ENCODE measurements at regions not wholly inside any gene's neighbourhood (a gene's known extent, or its start where the extent isn't known, plus 50 kb on each side); places are given as distances from the start of the nearest gene placed in this dataset.

- no peak for DNase-seq (ENCODE audit: low read depth in 3 of 3)
These were observed 133.8 kb upstream of the ACVR2A start for GRCh38 chr2:147711031-147711430.

DNA sequence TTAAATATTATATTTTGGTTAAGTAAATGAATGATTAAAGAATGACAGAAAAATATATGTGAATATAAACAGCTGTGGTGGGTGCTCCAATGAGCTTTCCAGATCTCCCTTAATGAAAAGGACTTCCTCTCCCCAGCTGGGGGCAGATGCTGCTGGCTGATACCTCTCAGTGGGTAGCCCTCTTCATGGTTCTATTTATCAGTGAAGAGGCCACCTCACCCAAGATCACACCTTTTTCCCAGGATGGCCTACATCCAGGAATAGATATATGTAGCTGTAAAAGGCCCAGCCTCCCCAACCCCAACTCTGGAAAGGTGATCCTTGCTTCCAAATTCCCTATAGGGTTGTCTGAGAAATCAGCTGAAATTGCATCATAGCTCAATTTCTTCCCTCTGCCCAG lies 135.2 kb upstream of the ACVR2A start:
- no peak for DNase-seq (ENCODE audit: low read depth in 3 of 3)

DNA sequence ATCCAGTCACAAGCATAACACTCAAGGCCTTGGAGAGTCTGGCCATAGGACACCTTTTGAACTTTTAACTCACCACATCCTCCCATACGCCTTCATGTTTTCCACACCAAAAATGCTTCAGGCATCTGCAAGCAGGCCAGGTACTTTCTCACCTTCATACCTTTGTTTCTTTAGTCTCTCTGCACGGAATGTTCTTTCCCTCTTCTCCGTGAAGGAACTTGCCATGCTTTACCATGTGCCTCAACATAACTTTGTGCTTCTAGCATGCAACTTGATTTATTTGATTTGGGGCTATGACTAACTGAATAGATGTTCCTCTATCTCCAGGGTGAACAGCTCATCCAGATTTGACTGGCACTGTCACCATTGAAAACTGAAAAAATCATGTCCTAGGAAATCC lies 141.7 kb upstream of the ACVR2A start:
- DNase-seq (ENCODE audit: low read depth in 3 of 3): no peak

DNA sequence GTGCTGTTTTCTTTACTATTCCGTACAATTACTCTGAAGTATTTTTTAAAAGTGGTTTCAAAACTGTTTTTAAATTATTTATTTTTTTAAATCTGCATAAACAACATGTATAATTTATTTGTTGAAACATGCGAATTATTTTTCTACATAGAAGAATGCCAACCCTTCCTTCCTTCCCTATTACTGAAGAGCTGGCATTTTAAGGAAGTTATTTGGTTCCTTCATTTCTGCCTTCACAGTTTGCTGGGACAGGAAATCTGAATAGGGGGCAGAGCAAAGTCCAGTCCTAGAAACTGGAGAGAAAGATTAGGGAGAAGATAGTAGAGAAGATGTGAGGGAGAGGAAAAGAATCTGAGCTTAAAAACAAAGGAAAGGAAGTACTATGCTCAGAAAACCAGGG lies 146.7 kb upstream of the ACVR2A start:
- DNase-seq (ENCODE audit: low read depth in 3 of 3): no peak

DNA sequence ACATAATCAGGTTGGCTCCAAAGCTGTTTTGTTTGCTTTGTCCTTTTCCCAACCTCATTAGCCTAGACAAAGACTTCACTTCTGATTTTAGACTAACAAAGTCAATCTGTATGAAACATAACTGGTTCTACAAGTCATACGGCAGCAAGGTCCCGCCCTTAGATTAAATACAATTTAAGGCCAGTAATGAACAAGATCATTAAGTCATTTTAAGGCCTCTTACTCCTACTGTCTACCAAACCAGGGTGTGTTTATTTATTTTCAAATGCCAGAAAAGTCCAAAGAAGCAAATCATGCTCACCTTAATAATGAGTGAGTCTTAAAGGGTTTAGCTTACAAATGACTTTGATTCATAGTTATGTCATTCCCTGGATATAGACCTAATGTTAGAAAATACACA lies 148.4 kb upstream of the ACVR2A start:
- no peak for DNase-seq (ENCODE audit: low read depth in 3 of 3)

DNA sequence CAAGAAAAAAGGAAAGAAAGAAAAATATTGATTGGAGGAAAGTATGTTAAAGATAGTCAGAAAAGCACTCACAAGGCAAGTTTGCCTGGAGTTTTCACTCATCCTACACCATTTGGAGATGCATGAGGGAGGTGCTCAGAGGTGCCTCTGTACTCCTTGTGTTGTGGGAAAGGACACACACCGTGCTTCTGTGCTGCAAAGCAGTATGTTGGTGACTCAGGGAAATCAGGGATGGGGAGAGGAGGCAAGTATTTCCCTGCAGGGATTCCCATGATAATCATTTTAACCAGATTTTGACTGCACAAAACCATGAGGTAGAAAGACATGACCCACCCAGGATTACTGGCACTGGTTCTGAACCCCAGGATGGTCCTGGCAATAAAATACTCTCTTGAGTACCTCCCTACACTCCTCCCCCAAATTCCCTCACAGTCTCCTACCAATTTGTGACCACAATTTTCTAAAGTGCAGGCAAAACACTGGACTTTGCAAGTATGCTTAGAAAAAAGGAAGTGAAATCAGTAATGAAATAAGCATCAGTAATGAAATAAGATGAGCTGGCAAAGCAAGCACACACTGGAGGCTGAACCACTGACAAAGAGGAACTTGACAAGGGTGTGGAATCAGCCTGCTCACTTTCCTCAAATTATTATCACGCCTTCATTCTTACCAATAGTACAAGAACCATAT lies 155.5 kb upstream of the ACVR2A start:
- no peak for DNase-seq (ENCODE audit: low read depth in 3 of 3)

DNA sequence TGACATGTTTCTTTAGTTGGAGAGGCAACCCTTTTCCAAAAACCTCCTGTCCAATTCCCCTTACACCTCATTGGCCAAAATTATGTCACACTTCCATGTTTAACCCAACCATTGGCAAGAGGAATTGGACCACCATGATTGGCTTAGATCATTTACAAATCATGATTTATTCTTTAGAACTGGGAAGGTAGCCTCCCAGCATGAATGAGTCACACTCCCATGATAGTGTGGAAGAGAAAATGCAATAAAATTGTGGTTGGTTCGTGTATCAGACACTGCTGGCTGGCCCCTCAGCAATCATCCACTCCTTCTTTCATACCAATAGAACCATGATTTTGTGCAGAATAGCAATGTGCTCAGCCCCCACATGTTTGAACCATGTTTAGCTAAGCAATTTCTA lies 156.6 kb upstream of the ACVR2A start:
- no peak for DNase-seq (ENCODE audit: low read depth in 3 of 3)

- no peak for DNase-seq (ENCODE audit: low read depth in 3 of 3)
These were observed 158.5 kb upstream of the ACVR2A start for GRCh38 chr2:147686365-147686764.

GRCh38 chr2:147684903-147685302 lies 159.9 kb upstream of the ACVR2A start:
- DNase-seq (ENCODE audit: low read depth in 3 of 3): no peak

GRCh38 chr2:147683380-147683779 lies 161.4 kb upstream of the ACVR2A start:
- DNase-seq (ENCODE audit: low read depth in 3 of 3): no peak

DNA sequence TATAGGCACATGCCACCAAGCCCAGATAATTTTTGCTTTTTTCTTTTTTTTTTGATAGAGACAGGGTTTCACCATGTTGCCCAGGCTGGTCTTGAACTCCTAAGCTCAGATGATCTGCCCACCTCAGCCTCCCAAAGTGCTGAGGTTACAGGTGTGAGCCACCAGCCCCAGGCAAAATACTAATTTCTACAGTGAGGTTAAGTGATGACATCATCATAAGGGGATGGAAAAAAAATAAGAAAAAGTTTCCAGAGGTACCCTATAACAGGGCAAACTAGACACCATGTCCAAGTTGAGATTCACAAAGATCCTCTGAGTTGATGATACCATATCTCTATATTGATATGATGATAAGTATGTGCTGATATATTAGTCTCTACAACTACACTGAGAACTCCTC lies 163.7 kb upstream of the ACVR2A start:
- DNase-seq (ENCODE audit: low read depth in 3 of 3): no peak

DNA sequence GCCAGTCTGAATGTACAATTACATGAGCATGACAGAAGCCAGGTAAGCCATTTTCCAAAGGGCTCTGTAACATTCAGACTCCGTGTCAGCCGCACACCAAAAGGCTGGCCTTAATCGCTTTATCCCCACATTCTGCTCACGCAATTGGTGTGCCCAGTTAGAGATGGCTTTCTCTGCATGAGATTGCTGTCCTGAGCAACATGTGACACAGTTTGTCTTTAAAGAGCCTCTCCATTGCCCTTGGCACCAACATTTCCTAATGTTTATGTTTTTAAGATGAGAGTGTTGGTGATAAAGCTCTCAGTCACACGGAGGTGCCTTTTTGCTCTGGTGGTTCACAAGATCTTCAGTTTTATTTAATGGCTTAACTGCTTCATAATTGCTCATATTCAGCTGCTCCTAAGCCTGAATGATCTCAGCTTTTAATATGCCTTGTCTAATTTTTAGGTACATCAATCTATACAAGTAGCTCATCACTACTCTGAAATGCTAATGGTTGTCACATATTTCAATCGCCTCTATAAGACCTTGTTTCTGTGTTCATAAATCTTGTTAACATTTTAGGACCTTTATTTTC lies 164.8 kb upstream of the ACVR2A start:
- no peak for DNase-seq (ENCODE audit: low read depth in 3 of 3)

GRCh38 chr2:147679191-147679954 lies 165.5 kb upstream of the ACVR2A start:
- DNase-seq (ENCODE audit: low read depth in 3 of 3): no peak

DNA sequence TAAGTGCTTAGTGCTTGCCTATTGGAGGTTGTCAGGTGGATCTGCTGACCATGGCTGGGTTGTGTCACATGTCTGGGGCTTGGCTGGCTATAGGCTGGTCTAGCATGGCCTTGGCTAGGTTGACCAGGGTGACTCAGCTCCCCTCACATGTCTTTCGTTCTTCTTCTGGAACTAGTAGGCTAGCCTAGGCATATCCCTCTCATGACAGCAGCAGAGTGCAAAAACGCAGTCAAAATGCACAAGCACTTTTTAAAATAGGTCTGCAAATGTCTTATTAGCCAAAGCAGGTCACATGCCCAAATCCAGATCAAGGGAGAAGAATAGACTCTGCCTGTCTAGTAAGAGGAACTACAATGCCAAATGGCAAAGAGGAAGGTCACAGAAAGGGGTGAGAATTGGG lies 179.7 kb upstream of the ACVR2A start:
- DNase-seq (ENCODE audit: low read depth in 3 of 3): no peak

- DNase-seq (ENCODE audit: low read depth in 3 of 3): no peak
These were observed 180.9 kb upstream of the ACVR2A start for GRCh38 chr2:147663962-147664361.

DNA sequence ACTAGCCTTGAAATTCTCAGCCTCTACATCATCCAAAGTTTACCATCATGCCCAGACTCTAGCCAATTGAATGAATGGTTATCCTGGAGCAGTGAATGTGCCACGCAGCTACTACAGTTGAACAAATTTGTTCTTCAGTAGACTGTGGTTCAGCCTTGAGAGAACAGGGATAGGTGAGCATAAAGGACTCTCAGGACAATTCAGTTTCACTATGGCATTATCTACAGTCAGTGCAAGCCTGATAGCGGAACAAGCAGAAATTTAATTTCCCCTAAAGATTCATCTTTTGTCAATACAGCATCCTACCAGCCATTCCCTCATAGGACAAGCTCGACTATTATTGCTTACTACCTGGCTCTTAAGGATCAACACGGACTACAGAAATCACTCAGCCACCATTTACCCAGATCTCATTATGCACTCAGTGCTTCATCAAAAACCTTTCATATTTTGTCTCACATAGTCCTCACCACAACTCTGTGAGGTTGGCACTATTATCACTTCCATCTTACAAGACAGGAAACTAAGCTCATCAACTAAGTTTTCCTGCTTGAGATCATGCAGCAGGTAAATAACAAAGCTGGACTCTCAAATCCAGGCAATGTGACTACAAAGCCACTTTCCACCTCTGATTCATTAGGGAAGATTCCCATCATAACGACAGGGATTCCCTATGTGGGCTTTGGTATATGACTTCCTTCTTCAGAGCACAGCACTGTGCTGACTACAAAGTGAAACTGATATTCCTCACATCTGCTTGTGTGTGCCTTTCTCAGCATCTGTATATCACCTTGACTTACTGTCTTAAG lies 181.5 kb upstream of the ACVR2A start:
- DNase-seq (ENCODE audit: low read depth in 3 of 3): peak in 1 of 3 donors; percentile 7

GRCh38 chr2:147662221-147662620 lies 182.6 kb upstream of the ACVR2A start:
- DNase-seq (ENCODE audit: low read depth in 3 of 3): no peak

DNA sequence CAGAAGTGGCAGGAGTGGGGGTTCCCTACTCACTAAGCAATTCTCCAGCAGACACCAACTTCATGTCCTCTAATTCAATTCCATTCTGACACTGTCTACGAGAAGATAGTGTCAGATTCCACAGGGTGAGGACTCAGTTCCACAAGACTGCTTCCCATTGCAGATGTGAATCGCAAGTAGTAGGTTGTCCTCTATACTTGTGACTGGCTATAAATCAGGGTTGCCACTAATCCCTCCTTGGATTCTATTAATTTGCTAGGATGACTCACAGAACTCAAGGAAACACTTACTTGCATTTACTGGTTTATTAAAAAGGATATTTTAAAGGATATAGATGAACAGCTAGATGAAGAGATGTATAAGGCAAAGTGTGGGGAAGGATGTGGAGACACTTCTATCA lies 184.1 kb upstream of the ACVR2A start:
- DNase-seq (ENCODE audit: low read depth in 3 of 3): no peak

- DNase-seq (ENCODE audit: low read depth in 3 of 3): no peak
These were observed 185.8 kb upstream of the ACVR2A start for GRCh38 chr2:147659051-147659450.

- DNase-seq (ENCODE audit: low read depth in 3 of 3): no peak
These were observed 187.5 kb upstream of the ACVR2A start for GRCh38 chr2:147657086-147658000.

- no peak for DNase-seq (ENCODE audit: low read depth in 3 of 3)
These were observed 194.8 kb upstream of the ACVR2A start for GRCh38 chr2:147649998-147650397.
